ENCODE measurements at regions not wholly inside any gene's neighbourhood (a gene's known extent, or its start where the extent isn't known, plus 50 kb on each side); places are given as distances from the start of the nearest gene placed in this dataset.

DNA sequence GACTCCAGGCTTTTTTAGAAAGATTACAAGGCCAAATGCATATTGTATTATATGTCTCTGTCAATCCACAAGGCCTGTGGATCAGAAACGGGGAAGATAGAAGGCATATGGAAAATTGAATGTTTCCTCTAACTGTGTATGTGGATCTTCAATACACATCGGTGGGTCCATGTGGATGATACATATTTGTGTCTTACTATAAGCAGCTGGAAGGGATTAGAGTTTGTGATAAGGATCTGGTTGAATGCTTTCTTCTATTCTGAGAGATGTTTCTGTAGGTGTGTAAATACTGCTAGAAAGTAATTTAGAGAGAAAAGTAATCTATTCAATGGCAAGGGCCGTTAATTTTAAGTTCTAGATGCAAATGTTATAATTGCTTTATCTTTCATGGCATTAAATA lies 137.8 kb upstream of the AKR1E2 start:
- Histone ChIP-seq H3K27ac (peak overlapping the region in 1 of 10 donors; percentile 11), H3K9me3 (no peaks in the 10 kb centered on the region), H3K4me1 (peaks cover 0 to 37% (median 10%) of the 10 kb centered on the region in 9 donors), H3K36me3 (no peaks in the 10 kb centered on the region), H3K4me3 (no peak overlapping the region), H3K27me3 (no peaks in the 10 kb centered on the region)
- ATAC-seq = no peak
- 75 to 88% methylated on average over 3 of the region's 3 CpGs for WGBS, 2 donors
- TF ChIP-seq, protein P1, sequence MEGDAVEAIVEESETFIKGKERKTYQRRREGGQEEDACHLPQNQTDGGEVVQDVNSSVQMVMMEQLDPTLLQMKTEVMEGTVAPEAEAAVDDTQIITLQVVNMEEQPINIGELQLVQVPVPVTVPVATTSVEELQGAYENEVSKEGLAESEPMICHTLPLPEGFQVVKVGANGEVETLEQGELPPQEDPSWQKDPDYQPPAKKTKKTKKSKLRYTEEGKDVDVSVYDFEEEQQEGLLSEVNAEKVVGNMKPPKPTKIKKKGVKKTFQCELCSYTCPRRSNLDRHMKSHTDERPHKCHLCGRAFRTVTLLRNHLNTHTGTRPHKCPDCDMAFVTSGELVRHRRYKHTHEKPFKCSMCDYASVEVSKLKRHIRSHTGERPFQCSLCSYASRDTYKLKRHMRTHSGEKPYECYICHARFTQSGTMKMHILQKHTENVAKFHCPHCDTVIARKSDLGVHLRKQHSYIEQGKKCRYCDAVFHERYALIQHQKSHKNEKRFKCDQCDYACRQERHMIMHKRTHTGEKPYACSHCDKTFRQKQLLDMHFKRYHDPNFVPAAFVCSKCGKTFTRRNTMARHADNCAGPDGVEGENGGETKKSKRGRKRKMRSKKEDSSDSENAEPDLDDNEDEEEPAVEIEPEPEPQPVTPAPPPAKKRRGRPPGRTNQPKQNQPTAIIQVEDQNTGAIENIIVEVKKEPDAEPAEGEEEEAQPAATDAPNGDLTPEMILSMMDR (IDR thresholded peaks at IDR 0.05) = no peak
- intact Hi-C loops (cut with DNase I) = no loop called here
- DNase-seq = no peak

- Histone ChIP-seq H3K36me3 (no peaks in the 10 kb centered on the region), H3K27ac (no peak overlapping the region), H3K27me3 (no peaks in the 10 kb centered on the region), H3K9me3 (no peaks in the 10 kb centered on the region), H3K4me3 (no peak overlapping the region), H3K4me1 (peaks cover 0 to 37% (median 10%) of the 10 kb centered on the region in 9 donors)
- no peak for DNase-seq
- 67 to 72% methylated on average over 3 of the region's 3 CpGs for WGBS, 2 donors
- ATAC-seq = no peak
- TF ChIP-seq, protein P1 (IDR thresholded peaks at IDR 0.05) = no peak
- intact Hi-C loops (cut with DNase I) = no loop called here
Observed at GRCh38 chr10:4687397-4687796, 138.6 kb upstream of the AKR1E2 start.

GRCh38 chr10:4686644-4686996 lies 139.4 kb upstream of the AKR1E2 start:
- no peaks in the 10 kb centered on the region for H3K27me3 ChIP-seq
- peaks cover 0 to 37% (median 10%) of the 10 kb centered on the region in 9 donors for H3K4me1 ChIP-seq
- H3K4me3 ChIP-seq = no peak overlapping the region
- no peaks in the 10 kb centered on the region for H3K36me3 ChIP-seq
- H3K9me3 ChIP-seq = no peaks in the 10 kb centered on the region
- peak overlapping the region in 5 of 10 donors; percentile 23 to 70 (median 58) for H3K27ac ChIP-seq
- DNase-seq = no peak
- WGBS, 2 donors = 65 to 76% methylated on average over 4 of the region's 4 CpGs
- no peak for ATAC-seq
- intact Hi-C loops (cut with DNase I) = no loop called here
- TF ChIP-seq, protein P1 (IDR thresholded peaks at IDR 0.05) = no peak

GRCh38 chr10:4685904-4686643 lies 139.9 kb upstream of the AKR1E2 start:
- Histone ChIP-seq H3K36me3 (no peaks in the 10 kb centered on the region), H3K27me3 (no peaks in the 10 kb centered on the region), H3K4me1 (peaks cover 0 to 37% (median 10%) of the 10 kb centered on the region in 9 donors), H3K27ac (peak overlapping the region in 6 of 10 donors; percentile 15 to 70 (median 48)), H3K9me3 (no peaks in the 10 kb centered on the region), H3K4me3 (no peak overlapping the region)
- ATAC-seq = no peak
- intact Hi-C loops (cut with DNase I) = no loop called here
- TF ChIP-seq, protein P1 (IDR thresholded peaks at IDR 0.05) = no peak
- 71 to 77% methylated on average over 5 of the region's 5 CpGs for WGBS, 2 donors
- no peak for DNase-seq
